Stimulated activated CD8-positive, alpha-beta memory T cell treated with anti-CD3 and anti-CD28 coated beads, Interleukin-4, amount 100 ng/mL, for 48 hours (primary cell): ENCODE measurements at regions not wholly inside any gene's neighbourhood (a gene's known extent, or its start where the extent isn't known, plus 50 kb on each side); places are given as distances from the start of the nearest gene placed in this dataset.
"Not testable (repeated sequence)": the region's sequence is repeated elsewhere in the genome, so short reads cannot be mapped to it uniquely, and the experiment has no call there.

Source experiments
- DNase-seq: peaks from one replicate; pipeline ENCODE4 v3.0.0-alpha.2; 2020

GRCh38 chr15:95021816-95022215 lies 790.5 kb downstream of the MCTP2 start:
- DNase-seq, result no peak

- no peak for DNase-seq
Observed at GRCh38 chr15:95024351-95024750, 793.0 kb downstream of the MCTP2 start.

GRCh38 chr15:95025924-95026728 lies 794.8 kb downstream of the MCTP2 start:
- DNase-seq, result peak; percentile 48

DNA sequence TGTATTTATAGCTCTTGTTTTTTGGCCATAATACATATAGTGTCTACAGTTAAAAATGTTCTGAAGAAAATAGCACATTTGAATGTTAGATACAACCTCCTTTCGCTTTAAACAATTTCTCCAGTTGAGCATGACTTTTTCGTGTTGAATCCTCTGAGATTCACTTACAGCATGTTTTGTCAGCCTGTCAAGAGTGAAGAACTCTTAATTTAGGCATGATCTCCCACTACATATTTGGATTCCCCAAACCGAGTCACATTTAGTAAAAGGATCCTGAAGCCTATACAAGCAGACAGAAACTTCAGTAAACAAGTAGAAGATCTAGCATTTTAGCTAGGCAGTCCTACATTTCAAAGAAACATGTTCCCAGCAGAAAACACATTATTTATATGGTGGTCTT lies 796.6 kb downstream of the MCTP2 start:
- no peak for DNase-seq

DNA sequence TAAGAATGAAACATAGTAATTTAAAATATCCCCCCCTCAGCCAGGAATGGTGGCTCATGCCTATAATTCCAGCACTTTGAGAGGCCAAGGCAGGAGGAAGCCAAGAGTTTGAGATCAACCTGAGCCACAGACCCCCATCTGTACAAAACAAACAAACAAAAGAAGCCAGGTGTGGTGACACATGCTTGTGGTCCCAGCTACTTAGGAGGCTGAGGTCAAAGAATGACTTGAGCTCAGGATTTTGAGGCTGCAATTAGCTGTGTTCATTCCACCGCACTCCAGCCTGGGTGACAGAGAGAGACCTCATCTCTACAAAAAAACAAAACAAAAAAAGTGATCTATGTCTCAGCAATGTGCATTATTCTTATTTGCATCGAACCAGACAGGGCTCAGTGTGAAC lies 800.8 kb downstream of the MCTP2 start:
- no peak for DNase-seq

DNA sequence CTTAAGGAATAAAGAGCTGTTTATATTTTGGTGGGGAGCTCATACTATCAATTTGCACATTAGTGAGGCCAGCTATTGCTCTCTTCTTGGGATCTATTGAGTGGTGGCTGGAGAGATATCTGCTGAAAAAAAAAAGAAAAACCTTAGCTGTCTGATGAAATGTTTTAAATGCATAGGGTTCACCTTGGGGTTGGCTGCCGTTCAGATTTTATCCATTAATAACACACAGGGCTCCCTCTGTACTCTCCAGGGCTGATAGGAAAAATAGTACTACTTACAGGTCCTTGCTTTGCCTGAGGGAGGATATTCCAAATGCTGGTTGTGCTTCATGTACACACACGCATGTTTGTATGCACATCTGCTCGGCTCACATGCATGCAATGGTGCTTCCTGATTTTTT lies 803.7 kb downstream of the MCTP2 start:
- no peak for DNase-seq

GRCh38 chr15:95041297-95041696 lies 809.9 kb downstream of the MCTP2 start:
- DNase-seq, result no peak

- not testable (repeated sequence) for DNase-seq
Observed at GRCh38 chr15:95043236-95043932, 812.0 kb downstream of the MCTP2 start.

DNA sequence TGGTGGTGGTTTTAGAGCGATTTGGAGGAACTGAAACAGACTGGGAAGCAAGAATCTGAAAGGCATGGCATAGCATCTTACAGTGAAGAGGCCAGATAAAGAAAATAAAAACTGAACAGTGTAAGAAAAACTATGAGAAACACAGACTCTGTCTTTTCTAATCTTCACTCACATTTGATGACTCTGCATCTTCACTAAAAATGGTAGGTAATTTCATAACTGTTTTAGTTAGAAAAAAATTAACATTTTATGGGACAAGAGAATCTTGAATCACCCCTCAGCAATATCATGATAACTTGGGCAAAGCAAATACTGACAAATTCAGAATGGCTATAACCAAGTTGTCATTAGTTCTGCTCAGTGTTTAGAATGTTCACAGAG lies 812.6 kb downstream of the MCTP2 start:
- no peak for DNase-seq

DNA sequence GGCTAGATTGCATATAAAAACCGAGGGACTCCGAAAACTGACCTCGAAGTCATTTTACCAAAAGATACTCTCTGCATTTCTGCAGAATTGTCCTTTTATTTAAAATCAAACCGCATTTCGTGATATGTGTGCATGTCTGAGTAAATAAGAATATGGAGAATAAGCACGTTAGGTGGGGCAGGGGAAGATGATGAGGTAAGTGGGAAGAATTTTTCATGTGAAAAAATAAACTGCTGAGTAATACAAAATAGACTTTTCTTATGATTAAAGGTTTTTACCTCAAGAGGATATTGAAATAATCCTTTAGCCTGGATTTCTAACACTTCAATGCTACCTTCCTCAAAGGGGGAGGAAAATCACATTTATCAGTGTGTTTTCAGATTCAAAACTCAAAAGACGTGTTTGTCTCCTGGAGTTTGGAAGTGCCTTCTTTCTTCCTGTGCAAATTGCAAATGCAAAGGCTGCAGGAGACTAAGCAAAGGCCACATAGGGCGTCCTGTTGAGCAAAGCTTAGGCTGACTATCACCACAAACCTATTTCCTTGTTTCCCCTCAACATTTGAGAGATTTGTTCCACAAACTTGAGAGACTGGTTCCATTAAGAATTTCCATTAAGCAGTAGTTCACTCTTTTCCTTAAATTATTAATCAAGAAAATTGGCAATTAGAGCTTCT lies 813.5 kb downstream of the MCTP2 start:
- DNase-seq, result no peak

GRCh38 chr15:95051861-95052260 lies 820.5 kb downstream of the MCTP2 start:
- DNase-seq, result no peak

DNA sequence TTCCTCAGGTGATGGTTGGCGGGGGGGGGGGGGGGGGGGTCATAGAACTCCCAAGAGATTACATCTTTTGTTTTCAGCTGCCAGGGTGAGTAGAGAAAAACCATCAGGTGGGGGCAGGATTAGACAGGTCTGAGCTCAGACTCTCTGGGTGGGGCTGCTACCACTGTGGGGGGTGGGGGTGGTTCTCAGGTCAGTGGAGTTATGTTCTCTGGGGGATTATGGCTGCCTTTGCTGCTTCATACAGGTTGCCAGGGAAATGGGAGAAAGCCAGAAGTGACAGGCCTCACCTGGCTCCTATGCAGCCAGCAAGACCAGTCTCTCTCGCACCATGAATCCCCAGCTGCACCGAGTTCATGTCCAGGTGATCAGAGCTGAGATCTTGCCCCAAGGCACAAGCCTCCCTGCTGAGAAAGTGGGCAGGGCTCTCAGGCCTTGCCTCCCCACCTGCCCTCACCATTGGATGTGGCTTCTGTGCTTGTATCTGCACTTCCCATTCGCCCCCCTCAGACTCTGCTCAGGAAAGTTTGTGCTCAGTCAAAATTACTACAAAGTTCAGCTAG lies 828.1 kb downstream of the MCTP2 start:
- no peak for DNase-seq

DNA sequence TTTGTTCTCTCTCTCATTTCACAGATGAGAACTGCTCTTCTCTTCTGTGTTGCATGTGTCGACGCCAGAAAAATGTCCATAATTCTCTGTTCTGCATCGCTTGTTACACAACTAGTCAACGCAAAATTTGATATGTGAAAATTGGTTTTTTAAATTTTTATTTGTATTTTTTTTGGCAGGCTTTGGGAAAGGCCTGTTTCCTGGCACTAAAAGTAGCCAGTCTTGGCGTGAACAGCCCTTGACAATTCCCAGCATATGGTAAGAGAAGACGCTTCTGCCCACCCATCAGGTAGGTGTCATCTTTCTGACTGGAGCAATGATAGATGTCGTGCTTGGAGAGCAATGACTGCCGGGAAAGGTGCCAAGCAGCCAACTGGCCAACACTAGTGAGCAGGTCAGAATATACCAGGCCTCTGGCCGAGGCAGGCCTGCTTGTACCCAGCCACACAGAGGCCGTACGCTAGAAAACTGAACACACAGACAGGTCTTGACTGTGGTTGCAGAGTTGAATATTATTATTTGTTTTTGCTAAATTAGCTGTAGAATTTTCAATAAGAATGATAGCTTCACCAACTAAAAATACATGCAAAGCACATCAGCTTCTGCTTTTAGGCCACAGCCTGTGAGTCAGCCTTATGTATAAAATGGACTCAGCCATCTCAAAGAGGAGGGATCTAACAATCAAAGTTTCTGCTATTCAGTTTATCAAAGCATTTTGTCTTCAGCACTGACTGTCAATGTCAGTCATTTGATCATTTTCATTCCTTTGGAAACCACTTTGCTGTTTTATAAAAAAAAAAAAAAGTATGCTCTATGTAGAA lies 837.5 kb downstream of the MCTP2 start:
- DNase-seq, result no peak

DNA sequence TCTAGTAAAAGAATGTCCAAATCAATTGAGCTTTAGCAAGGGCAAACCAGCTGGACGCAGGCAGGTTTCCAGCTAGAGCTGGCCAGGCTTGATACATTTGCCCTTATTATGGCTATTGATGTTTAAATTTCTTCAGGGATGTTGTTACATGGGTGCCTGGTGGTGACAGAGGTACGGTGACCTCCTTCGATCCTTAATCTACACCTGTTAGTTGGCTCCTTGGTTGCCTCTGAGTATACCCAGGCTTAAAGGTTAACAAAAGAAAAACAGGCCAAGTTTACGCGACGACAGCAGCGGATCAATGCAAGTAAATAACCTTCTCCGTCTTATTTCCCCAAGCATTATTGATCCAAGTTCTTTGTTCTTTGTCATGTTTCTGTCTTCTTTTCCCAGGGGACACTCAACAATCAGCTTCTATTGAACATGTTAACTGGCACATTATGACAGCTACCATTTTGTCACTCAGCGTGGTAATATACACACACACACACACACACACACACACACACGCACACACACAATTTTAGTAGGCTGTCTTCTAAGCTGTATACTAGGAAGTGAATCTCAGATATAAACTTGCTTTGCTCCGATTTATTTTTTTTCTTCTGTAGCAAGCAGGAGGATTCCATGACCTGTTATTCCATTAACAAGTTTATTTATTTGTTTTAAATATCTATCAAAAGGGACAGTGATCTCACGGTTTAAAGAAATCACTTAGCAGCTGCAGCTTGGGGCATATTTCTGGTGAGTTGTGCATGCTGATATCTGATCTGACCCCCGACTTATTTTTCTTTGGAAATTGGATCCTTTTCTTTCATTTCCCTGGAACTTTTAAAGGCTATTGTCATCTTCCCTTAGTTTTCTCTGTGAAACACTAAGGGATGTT lies 844.7 kb downstream of the MCTP2 start:
- no peak for DNase-seq

GRCh38 chr15:95076678-95076990 lies 845.3 kb downstream of the MCTP2 start:
- DNase-seq, result no peak

DNA sequence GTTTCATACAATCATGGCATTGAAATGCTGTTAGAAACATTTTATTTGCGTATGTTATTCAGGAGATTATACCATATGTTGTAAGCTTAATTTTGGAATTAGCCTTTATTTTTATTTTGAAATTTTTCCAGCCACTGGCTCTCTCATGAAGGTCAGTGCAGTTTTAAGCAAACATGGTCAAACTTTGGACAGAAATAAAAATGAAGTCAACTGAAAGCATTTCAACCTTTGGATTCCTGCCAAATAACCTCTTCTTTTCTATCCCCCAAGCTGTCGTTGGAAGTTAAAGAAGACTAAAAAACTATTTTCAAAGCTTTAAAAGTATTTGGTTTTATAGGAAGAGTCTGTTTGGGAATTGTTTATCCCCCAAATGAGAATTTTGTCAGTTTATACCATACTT lies 846.6 kb downstream of the MCTP2 start:
- DNase-seq, result no peak

GRCh38 chr15:95080228-95080627 lies 848.9 kb downstream of the MCTP2 start:
- not testable (repeated sequence) for DNase-seq

DNA sequence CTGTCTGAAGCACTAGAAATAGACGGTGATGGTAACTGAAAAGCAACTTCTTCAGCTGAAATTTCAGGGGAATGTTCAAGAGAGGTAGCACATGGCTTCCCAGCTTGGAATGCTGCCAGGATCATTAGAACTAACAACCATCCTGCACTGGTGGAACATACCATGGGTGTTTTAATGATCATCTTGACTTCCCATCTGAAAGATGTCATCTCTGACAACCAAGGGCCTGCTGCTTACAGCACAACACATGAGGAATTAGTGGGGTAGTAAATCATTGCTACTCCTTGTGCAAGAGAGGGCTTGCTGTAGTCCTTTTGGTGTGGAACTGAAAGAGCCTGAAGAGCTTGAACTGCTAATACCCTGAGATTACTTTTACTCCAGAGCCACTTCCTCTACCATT lies 853.7 kb downstream of the MCTP2 start:
- DNase-seq, result no peak

DNA sequence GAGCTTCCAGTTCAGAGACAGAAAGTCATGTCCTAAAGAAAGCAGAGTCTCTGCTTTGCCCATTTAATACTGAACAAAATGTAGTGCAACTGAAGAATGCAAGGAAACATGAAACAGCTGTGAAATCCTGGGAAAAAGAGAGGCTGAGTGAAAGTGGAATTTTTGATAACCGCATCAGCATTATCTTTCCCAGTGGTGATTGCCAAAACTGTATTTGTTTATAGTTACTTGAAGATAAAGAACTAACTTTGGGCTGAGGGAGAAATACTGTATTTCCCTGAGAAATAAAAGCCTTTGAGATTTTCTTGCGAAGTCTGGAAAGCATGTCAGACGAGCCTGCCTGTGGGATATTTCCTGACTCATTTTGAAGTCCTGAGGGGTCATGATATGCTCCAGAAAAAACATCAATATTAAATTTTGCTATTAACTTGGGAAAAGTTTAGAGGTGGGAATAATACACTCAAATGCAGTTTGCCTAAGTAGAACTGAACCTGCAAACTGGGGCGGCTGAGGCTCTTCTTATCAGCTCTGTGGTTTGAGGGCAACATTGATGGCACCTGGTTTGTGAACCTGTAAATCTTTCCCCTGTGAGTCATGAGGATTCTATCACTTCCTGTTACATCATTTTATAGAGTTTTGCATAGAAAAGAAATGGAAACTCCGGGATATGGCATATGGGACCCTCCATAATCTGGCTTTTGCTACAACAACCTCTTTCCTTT lies 855.3 kb downstream of the MCTP2 start:
- no peak for DNase-seq

DNA sequence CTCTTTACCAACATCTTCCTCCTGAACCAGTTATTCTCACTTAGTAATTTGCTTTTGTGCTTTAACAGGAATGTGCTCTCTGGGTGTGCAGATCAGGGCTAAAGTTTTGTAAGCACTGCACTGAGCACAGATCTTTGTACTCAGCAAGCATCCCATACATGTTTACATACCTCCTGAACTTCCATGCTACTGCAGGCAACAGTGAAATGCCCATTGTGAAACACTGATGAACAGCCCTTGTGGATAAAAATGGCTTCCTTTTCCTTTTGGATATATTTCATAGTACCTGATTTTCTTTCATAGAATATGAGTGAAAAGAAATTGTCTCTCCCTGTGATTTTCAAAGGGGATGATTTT lies 855.9 kb downstream of the MCTP2 start:
- no peak for DNase-seq

DNA sequence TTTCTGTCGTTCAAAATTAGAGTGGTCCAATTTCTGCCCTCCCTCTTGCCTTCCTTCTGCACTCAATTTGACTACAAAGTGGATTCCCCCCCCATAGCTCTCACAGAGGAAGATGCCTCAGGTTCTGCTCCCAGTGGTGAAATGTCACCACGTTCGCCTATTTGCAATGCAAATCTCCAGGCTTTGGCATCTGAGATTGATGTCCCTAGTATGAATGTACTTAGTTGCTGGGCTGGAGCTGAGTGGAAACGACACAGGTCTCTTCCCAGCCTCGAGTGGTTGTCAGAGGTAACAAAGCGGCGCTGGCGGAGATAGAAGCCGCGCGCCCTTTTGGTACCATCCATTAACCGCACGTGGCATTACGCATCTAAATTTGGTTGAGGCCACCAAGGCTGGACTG lies 860.1 kb downstream of the MCTP2 start:
- no peak for DNase-seq
